Choroid plexus epithelial cell (primary cell): ENCODE measurements at regions not wholly inside any gene's neighbourhood (a gene's known extent, or its start where the extent isn't known, plus 50 kb on each side); places are given as distances from the start of the nearest gene placed in this dataset.

Experiments
- DNase-seq: peaks from one replicate; pipeline ENCODE4 v3.0.0-alpha.2; 2010; ENCODE audit warnings: low read depth
- H3K4me3 ChIP-seq: 2 replicates; pipeline ENCODE4 v1.5.1; 2011; ENCODE audit warnings: low read depth, mild to moderate bottlenecking, control low read depth, low read length, moderate library complexity
- TF ChIP-seq, protein P1 (sequence below): conservative IDR thresholded peaks from 2 replicates; pipeline ENCODE4 v1.5.1; 2011; ENCODE audit warnings: low read depth, mild to moderate bottlenecking, control low read depth, inconsistent platforms, low read length, moderate library complexity

DNA sequence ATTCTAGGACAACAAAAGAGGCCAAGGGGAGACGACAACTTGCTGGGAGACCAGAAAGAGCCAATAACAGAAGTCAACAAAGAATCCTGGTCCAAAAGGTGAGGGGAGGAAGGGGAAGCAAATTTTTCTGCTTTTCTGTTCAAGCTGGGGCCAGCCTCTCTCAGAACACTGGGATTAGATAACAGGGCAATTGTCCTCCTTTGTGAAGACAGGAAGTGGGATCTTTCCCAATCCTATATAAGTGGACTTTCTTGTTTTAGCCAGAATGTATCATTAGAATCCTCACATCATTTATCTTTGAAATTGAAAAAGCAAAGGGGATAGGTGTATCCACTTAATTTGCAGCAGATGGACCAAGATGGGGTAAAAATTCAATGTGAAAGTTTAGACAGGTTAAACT, 101.2 kb upstream of the COL21A1 start:
- DNase-seq = no peak
- no peak overlapping the region for H3K4me3 ChIP-seq
- TF ChIP-seq, protein P1, sequence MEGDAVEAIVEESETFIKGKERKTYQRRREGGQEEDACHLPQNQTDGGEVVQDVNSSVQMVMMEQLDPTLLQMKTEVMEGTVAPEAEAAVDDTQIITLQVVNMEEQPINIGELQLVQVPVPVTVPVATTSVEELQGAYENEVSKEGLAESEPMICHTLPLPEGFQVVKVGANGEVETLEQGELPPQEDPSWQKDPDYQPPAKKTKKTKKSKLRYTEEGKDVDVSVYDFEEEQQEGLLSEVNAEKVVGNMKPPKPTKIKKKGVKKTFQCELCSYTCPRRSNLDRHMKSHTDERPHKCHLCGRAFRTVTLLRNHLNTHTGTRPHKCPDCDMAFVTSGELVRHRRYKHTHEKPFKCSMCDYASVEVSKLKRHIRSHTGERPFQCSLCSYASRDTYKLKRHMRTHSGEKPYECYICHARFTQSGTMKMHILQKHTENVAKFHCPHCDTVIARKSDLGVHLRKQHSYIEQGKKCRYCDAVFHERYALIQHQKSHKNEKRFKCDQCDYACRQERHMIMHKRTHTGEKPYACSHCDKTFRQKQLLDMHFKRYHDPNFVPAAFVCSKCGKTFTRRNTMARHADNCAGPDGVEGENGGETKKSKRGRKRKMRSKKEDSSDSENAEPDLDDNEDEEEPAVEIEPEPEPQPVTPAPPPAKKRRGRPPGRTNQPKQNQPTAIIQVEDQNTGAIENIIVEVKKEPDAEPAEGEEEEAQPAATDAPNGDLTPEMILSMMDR = no peak

DNA sequence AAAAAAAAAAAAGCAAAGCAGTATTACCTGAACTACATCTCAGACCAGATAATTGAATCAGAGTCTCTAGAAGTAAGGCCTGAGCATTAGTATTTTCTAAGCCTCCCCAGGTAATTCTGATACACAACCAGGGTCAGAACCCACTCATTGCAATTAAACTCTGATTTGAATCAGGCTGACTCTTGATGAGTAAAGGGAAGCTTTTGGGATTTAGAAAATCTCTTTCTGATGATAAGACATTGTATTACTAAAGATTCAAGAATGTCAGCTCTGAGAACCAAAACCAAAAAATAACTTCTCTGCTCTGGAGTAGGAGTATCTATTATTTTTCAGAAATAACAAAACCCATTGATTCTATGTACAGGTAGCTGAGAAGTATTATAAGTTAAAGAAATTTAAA, 100.1 kb upstream of the COL21A1 start:
- TF ChIP-seq, protein P1 = no peak
- DNase-seq = peak; percentile 29

DNA sequence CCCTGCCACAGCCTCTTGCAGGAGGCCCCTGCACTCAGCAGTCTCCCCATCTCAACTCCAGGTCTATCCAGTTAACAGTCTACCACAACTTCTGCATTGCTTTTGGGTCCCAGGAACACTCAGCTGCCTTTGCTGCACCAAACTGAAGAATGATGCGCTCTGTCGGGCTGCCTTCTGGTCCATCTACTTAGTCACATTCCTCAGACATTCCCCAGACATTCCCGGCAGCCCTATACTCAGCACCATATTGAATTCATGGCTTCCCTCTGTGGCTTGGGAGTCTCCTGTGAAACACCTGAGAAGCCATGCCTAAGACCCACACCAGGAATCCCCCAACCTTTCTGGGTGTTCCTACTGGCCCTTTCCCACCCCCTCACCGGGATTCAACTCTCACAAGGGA, 99.6 kb upstream of the COL21A1 start:
- no peak for DNase-seq
- TF ChIP-seq, protein P1 = no peak
- no peak overlapping the region for H3K4me3 ChIP-seq

More for the DNA sequence above, 100.1 kb upstream of the COL21A1 start:
- H3K4me3 ChIP-seq = no peak overlapping the region

DNA sequence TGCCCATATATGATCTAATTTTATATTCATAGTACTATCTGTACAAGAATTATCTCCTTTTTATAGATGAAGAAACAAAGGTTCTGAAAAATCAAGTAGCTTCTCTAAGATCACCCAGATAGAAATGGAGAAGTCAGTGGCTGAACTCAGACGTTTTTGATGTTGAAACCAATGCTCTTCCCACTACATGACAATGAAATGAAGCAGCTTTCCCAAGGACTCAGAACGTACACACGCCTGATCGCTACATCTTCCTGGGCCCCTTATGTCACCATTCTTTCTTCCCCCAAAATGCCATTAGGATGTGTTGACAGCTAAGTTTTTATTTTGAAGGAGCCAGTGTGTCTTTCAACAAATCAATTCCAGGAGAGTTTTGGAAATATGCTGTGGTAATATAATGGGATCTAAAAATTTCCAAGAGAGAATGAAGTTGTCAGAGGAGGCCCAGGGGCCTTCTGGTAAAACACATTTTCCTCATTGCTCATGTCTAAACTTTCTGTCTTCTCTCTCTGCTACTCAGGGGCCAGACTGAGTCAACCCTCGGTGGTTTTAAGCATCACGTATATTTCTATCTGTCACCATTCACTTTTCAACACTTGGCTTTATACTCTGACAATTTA, 98.1 kb upstream of the COL21A1 start:
- TF ChIP-seq, protein P1 = no peak
- DNase-seq = no peak
- H3K4me3 ChIP-seq = no peak overlapping the region

DNA sequence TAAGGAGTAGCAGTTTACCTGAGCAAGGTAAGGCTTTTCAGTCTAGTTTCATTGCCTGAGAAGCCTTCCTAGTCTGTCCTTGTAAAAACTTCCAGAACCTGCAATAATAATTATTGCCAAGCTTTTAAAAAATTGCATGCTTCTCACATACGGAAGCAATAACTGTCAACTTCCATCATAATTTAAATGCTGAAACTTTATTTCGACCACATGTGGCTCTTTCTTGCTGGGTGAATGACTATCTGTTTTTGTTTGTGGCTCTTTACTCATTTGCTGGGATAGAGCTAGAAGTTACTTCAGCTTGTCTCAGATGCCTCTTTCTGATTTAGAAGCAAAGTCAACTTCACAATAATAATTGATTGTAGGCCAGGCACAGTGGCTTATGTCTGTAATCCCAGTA, 95.9 kb upstream of the COL21A1 start:
- H3K4me3 ChIP-seq = no peak overlapping the region
- no peak for DNase-seq
- TF ChIP-seq, protein P1 = no peak

DNA sequence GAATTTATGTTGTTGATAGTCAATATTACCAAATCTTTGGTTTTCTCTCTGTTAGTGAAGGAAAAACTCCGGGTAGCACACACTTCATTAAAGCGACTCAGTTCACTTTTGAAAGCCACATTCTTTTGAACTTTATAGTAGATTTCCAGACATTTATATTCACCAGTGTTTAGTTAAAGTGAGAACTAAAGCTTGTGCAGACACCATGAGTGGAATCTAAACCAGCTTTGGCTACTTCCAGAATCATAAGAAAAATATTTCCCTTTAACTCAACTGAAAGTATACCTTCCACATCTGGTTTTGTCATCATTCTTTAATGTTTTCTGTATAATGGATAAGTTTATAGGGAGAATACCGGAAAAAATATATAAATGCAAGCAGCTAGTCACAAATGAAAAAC, 92.1 kb upstream of the COL21A1 start:
- TF ChIP-seq, protein P1 = no peak
- DNase-seq = no peak
- no peak overlapping the region for H3K4me3 ChIP-seq

DNA sequence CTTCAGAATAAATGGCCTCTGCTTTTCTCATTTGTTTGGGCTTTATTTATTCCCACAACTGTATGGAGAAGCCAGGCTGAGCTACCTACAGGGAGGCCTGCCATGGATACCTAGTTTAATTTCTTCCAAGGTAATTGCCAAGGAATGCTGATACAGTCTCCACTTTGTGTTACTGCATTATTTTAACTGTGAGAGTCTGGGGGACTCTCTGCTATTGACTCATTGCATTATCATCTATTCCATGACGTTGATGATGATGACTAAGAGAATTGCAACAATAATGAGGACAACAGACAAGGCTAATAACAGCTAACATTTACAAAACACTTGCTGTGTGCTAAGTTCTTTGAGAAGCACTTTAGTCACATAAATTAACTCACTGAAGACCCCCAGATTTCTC, 88.3 kb upstream of the COL21A1 start:
- DNase-seq = peak; percentile 91
- TF ChIP-seq, protein P1 = no peak
- H3K4me3 ChIP-seq = no peak overlapping the region
